CD14-positive monocyte (primary cell): ENCODE measurements at regions not wholly inside any gene's neighbourhood (a gene's known extent, or its start where the extent isn't known, plus 50 kb on each side); places are given as distances from the start of the nearest gene placed in this dataset.

Experiments
- DNase-seq, 3 donors: peaks; one replicate each; pipeline ENCODE4 v3.0.0-alpha.2; 2011 to 2022
- H2AFZ ChIP-seq: 2 replicates; pipeline ENCODE4 v1.6.0; 2012; ENCODE audit warnings: mild to moderate bottlenecking, low read depth, low read length, inconsistent platforms; ENCODE audit not compliant: insufficient read depth, poor library complexity, severe bottlenecking
- H3K27ac ChIP-seq, 2 donors: 1 replicate in 1 of 2; 2 replicates in 1 of 2; pipeline ENCODE4 v1.5.1; 2012 to 2013; ENCODE audit warnings: low read length in 2 of 2, control low read depth in 1 of 2, inconsistent platforms in 1 of 2, low read depth in 1 of 2, mild to moderate bottlenecking in 1 of 2
- H3K27me3 ChIP-seq, 2 donors: one replicate each; pipeline versions ENCODE4 v1.6.0 to v1.6.1; 2011 to 2013; ENCODE audit warnings: low read length in 2 of 2; ENCODE audit not compliant: control insufficient read depth in 2 of 2, insufficient read depth in 2 of 2
- H3K36me3 ChIP-seq, 2 donors: replicated peaks in 1 of 2; 1 replicate in 1 of 2; 2 replicates in 1 of 2; pipeline versions ENCODE4 v1.5.1 to v1.6.1; 2012 to 2013; ENCODE audit warnings: low read length in 2 of 2, control low read depth in 1 of 2, inconsistent platforms in 1 of 2, mild to moderate bottlenecking in 1 of 2; ENCODE audit not compliant: insufficient read depth in 2 of 2, control insufficient read depth in 1 of 2
- H3K4me1 ChIP-seq, 2 donors: 1 replicate in 1 of 2; 2 replicates in 1 of 2; pipeline versions ENCODE4 v1.5.1 to v1.6.1; 2012 to 2013; ENCODE audit warnings: low read length in 2 of 2, control low read depth in 1 of 2, inconsistent platforms in 1 of 2, mild to moderate bottlenecking in 1 of 2, moderate library complexity in 1 of 2; ENCODE audit not compliant: insufficient read depth in 2 of 2, control insufficient read depth in 1 of 2
- H3K4me2 ChIP-seq: replicated peaks from 2 replicates; pipeline ENCODE3; 2012; ENCODE audit warnings: low read length, moderate library complexity, mild to moderate bottlenecking; ENCODE audit not compliant: poor library complexity, severe bottlenecking; ENCODE audit errors: extremely low read depth
- H3K4me3 ChIP-seq, 3 experiments: fragments of 200-600 bp in 1 of 3; sonication (generic) in 1 of 3; replicated peaks in 1 of 3; 1 replicate in 2 of 3; 2 replicates in 1 of 3; pipeline ENCODE4 v1.5.1; 2011 to 2013; ENCODE audit warnings: low read length in 3 of 3, mild to moderate bottlenecking in 3 of 3, control low read depth in 2 of 3, low read depth in 2 of 3, inconsistent platforms in 1 of 3, moderate library complexity in 1 of 3
- H3K79me2 ChIP-seq: 2 replicates; pipeline ENCODE4 v1.6.0; 2012; ENCODE audit warnings: mild to moderate bottlenecking, control low read depth, inconsistent platforms, low read length, moderate library complexity; ENCODE audit not compliant: insufficient read depth
- H3K9ac ChIP-seq: 2 replicates; pipeline ENCODE4 v1.6.0; 2017; ENCODE audit warnings: low read length, mild to moderate bottlenecking; ENCODE audit not compliant: insufficient read depth, poor library complexity, severe bottlenecking
- H3K9me3 ChIP-seq, 2 donors: replicated peaks in 1 of 2; 1 replicate in 1 of 2; 2 replicates in 1 of 2; pipeline versions ENCODE4 v1.5.1 to v1.6.1; 2012 to 2013; ENCODE audit warnings: low read length in 2 of 2, control low read depth in 1 of 2; ENCODE audit not compliant: control insufficient read depth in 1 of 2, insufficient read depth in 1 of 2
- H4K20me1 ChIP-seq: 2 replicates; pipeline ENCODE4 v1.6.0; 2012; ENCODE audit warnings: mild to moderate bottlenecking, low read length, control low read depth, moderate library complexity; ENCODE audit not compliant: insufficient read depth
- H3K27ac Mint-ChIP-seq, 7 donors: one replicate each; pipeline ENCODE4 v1.8.0; 2020; ENCODE audit warnings: mild to moderate bottlenecking in 7 of 7, mixed read lengths in 7 of 7, moderate library complexity in 6 of 7, inconsistent platforms in 2 of 7
- H3K27me3 Mint-ChIP-seq, 3 donors: one replicate each; pipeline ENCODE4 v1.8.0; 2021 to 2022; ENCODE audit warnings: low read depth in 3 of 3, mild to moderate bottlenecking in 3 of 3, mixed read lengths in 3 of 3, moderate library complexity in 3 of 3, inconsistent platforms in 1 of 3
- H3K36me3 Mint-ChIP-seq, 2 donors: one replicate each; pipeline ENCODE4 v1.8.0; 2020; ENCODE audit warnings: mixed read lengths in 2 of 2, inconsistent platforms in 1 of 2, mild to moderate bottlenecking in 1 of 2
- H3K4me1 Mint-ChIP-seq: one replicate; pipeline ENCODE4 v1.8.0; 2020; ENCODE audit warnings: mild to moderate bottlenecking, mixed read lengths
- H3K4me3 Mint-ChIP-seq, 2 donors: one replicate each; pipeline ENCODE4 v1.8.0; 2020; ENCODE audit warnings: mild to moderate bottlenecking in 2 of 2, mixed read lengths in 2 of 2, moderate library complexity in 1 of 2
- H3K9me3 Mint-ChIP-seq, 7 donors: one replicate each; pipeline ENCODE4 v1.8.0; 2020 to 2022; ENCODE audit warnings: mixed read lengths in 7 of 7, mild to moderate bottlenecking in 6 of 7, moderate library complexity in 6 of 7, inconsistent platforms in 2 of 7
- WGBS: methylation state at CpG from one replicate; pipeline ENCODE4 v1.1.5; 2013; ENCODE audit warnings: missing lambda C conversion rate; ENCODE audit not compliant: insufficient coverage; 5-methylcytosine and 5-hydroxymethylcytosine counted together
- intact Hi-C, 2 donors: fragments of 100-400 bp; cut with micrococcal nuclease; formaldehyde crosslinking; loops; one replicate each; pipeline versions ENCODE4 v1.15.0 to v1.15.1; 2023
- TF ChIP-seq, protein P1 (sequence below): fragments of 200-600 bp; IDR thresholded peaks from one replicate; pipeline ENCODE4 v1.8.0; 2022; ENCODE audit warnings: antibody characterized with exemption, mild to moderate bottlenecking

DNA sequence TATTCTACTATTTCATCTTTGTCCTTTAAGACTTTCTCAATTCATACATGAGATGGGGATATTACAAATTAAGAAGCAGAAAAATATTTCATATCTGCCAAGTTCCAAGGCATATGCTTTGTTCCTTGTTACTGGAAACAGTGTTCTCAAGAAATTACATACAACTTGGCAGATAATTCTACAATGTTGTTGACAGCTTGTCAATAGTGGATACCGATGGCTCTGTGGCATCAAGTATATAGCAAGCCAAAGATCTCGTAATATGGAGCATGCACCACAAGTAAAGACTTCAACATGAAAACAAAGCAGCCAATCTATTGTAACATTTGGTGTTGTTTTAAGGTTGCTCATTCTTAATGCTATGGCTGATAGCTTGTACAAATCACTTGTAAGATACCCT is 598.2 kb upstream of the KLHL29 start:
- Histone ChIP-seq H3K27ac (no peak overlapping the region), H4K20me1 (no peaks in the 10 kb centered on the region), H2AFZ (no peak overlapping the region), H3K4me2 (no peak overlapping the region), H3K79me2 (no peaks in the 10 kb centered on the region), H3K9ac (no peak overlapping the region), H3K27me3 (no peaks in the 10 kb centered on the region), H3K4me1 (no peaks in the 10 kb centered on the region), H3K9me3 (no peaks in the 10 kb centered on the region), H3K4me3 (no peak overlapping the region), H3K36me3 (no peaks in the 10 kb centered on the region)
- intact Hi-C loops: no loop called here
- H3K27me3 Mint-ChIP-seq: no peaks in the 10 kb centered on the region
- no peak overlapping the region for H3K27ac Mint-ChIP-seq
- WGBS: no CpG with 5 or more reads among the region's 2 CpGs
- TF ChIP-seq, protein P1, sequence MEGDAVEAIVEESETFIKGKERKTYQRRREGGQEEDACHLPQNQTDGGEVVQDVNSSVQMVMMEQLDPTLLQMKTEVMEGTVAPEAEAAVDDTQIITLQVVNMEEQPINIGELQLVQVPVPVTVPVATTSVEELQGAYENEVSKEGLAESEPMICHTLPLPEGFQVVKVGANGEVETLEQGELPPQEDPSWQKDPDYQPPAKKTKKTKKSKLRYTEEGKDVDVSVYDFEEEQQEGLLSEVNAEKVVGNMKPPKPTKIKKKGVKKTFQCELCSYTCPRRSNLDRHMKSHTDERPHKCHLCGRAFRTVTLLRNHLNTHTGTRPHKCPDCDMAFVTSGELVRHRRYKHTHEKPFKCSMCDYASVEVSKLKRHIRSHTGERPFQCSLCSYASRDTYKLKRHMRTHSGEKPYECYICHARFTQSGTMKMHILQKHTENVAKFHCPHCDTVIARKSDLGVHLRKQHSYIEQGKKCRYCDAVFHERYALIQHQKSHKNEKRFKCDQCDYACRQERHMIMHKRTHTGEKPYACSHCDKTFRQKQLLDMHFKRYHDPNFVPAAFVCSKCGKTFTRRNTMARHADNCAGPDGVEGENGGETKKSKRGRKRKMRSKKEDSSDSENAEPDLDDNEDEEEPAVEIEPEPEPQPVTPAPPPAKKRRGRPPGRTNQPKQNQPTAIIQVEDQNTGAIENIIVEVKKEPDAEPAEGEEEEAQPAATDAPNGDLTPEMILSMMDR: no peak
- H3K36me3 Mint-ChIP-seq: no peaks in the 10 kb centered on the region
- no peak for DNase-seq
- no peaks in the 10 kb centered on the region for H3K4me1 Mint-ChIP-seq
- H3K4me3 Mint-ChIP-seq: no peak overlapping the region
- H3K9me3 Mint-ChIP-seq: peaks cover 0 to 2% (median 0%) of the 10 kb centered on the region in 7 donors

- Histone ChIP-seq H3K4me1 (no peaks in the 10 kb centered on the region), H3K27ac (no peak overlapping the region), H3K9ac (no peak overlapping the region), H4K20me1 (no peaks in the 10 kb centered on the region), H3K79me2 (no peaks in the 10 kb centered on the region), H3K4me2 (no peak overlapping the region), H2AFZ (no peak overlapping the region), H3K36me3 (no peaks in the 10 kb centered on the region), H3K27me3 (no peaks in the 10 kb centered on the region), H3K4me3 (no peak overlapping the region), H3K9me3 (no peaks in the 10 kb centered on the region)
- TF ChIP-seq, protein P1: no peak
- Mint-ChIP-seq H3K9me3 (peaks cover 0 to 2% (median 0%) of the 10 kb centered on the region in 7 donors), H3K36me3 (no peaks in the 10 kb centered on the region), H3K27me3 (no peaks in the 10 kb centered on the region), H3K4me1 (no peaks in the 10 kb centered on the region), H3K27ac (no peak overlapping the region), H3K4me3 (no peak overlapping the region)
- no peak for DNase-seq
- intact Hi-C loops: no loop called here
- WGBS: no CpG with 5 or more reads among the region's 1 CpG
These were observed 597.2 kb upstream of the KLHL29 start for GRCh38 chr2:22787745-22788144.
